GM12864 (cell line): ENCODE measurements at regions not wholly inside any gene's neighbourhood (a gene's known extent, or its start where the extent isn't known, plus 50 kb on each side); places are given as distances from the start of the nearest gene placed in this dataset.

ENCODE experiments used
- DNase-seq: peaks from one replicate; pipeline ENCODE4 v3.0.0-alpha.2; 2011; ENCODE audit warnings: low read depth
- H3K4me3 ChIP-seq: 2 replicates; pipeline ENCODE4 v1.5.1; 2011; ENCODE audit warnings: mild to moderate bottlenecking, low read depth, low read length, control low read depth
- CTCF ChIP-seq: IDR thresholded peaks from 2 replicates; pipeline ENCODE4 v1.5.1; 2011; ENCODE audit warnings: low read depth, mild to moderate bottlenecking, moderate library complexity, low read length, control low read depth, inconsistent platforms; ENCODE audit errors: missing control alignments

- TF ChIP-seq CTCF: no peak
- no peak overlapping the region for H3K4me3 ChIP-seq
- no peak for DNase-seq
These were observed 572.0 kb upstream of the LINC00305 start for GRCh38 chr18:64720781-64721464.

GRCh38 chr18:64718808-64719207 is 569.9 kb upstream of the LINC00305 start:
- TF ChIP-seq CTCF: no peak
- no peak for DNase-seq
- no peak overlapping the region for H3K4me3 ChIP-seq

- no peak for DNase-seq
- TF ChIP-seq CTCF: no peak
- no peak overlapping the region for H3K4me3 ChIP-seq
These were observed 568.1 kb upstream of the LINC00305 start for GRCh38 chr18:64717026-64717425.

GRCh38 chr18:64714086-64714485 is 565.2 kb upstream of the LINC00305 start:
- DNase-seq: no peak
- no peak overlapping the region for H3K4me3 ChIP-seq
- no peak for TF ChIP-seq CTCF

GRCh38 chr18:64713284-64713683 is 564.4 kb upstream of the LINC00305 start:
- DNase-seq: peak; percentile 5
- no peak overlapping the region for H3K4me3 ChIP-seq

GRCh38 chr18:64712035-64712434 is 563.1 kb upstream of the LINC00305 start:
- H3K4me3 ChIP-seq: no peak overlapping the region
- no peak for TF ChIP-seq CTCF
- DNase-seq: no peak

More at GRCh38 chr18:64713284-64713683, 564.4 kb upstream of the LINC00305 start:
- no peak for TF ChIP-seq CTCF
